Bronchial epithelial cell (primary cell): ENCODE measurements at regions not wholly inside any gene's neighbourhood (a gene's known extent, or its start where the extent isn't known, plus 50 kb on each side); places are given as distances from the start of the nearest gene placed in this dataset.
"Not testable (repeated sequence)": the region's sequence is repeated elsewhere in the genome, so short reads cannot be mapped to it uniquely, and the experiment has no call there.

Experiments
- DNase-seq: peaks from one replicate; pipeline ENCODE4 v3.0.0-alpha.2; 2010; ENCODE audit warnings: low read depth
- FAIRE-seq: peaks from 2 replicates; lab custom pipeline; 2011; peaks lifted over from hg19 to GRCh38; lab: Jason Lieb, UNC
- H3K27me3 ChIP-seq: 2 replicates; pipeline ENCODE4 v1.5.1; 2011; ENCODE audit warnings: low read length; ENCODE audit not compliant: control insufficient read depth, insufficient read depth
- H3K36me3 ChIP-seq: 2 replicates; pipeline ENCODE4 v1.5.1; 2011; ENCODE audit warnings: low read length; ENCODE audit not compliant: control insufficient read depth, insufficient read depth
- H3K4me3 ChIP-seq: 2 replicates; pipeline ENCODE4 v1.5.1; 2011; ENCODE audit warnings: mild to moderate bottlenecking, low read depth, low read length, control low read depth
- TF ChIP-seq, protein P1 (sequence below): IDR thresholded peaks from 2 replicates; pipeline ENCODE4 v1.5.1; 2011; ENCODE audit warnings: mild to moderate bottlenecking, moderate library complexity, low read length, control low read depth, inconsistent platforms; ENCODE audit not compliant: insufficient read depth, severe bottlenecking

DNA sequence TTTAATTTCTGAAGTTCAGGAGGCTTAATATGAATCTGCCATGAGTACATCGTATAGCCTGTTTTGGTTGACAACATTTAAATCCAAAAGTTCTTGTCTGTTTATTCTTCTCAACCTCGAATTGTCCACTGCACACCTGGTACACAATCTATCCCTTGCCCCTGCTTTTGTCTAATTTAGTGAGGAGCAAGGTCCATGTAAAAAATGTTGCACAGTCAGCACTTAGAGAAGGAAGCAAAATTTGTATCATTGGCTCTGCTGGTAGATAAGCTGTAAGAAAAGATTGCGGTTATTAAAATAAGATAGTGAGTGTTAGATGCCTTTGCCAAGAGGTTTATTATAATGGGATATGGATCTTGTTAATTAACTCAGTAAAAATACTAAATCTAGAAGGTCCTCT is 761.5 kb downstream of the RAPGEF2 start:
- no peak overlapping the region for H3K4me3 ChIP-seq
- H3K27me3 ChIP-seq = no peaks in the 10 kb centered on the region
- no peak for FAIRE-seq
- TF ChIP-seq, protein P1, sequence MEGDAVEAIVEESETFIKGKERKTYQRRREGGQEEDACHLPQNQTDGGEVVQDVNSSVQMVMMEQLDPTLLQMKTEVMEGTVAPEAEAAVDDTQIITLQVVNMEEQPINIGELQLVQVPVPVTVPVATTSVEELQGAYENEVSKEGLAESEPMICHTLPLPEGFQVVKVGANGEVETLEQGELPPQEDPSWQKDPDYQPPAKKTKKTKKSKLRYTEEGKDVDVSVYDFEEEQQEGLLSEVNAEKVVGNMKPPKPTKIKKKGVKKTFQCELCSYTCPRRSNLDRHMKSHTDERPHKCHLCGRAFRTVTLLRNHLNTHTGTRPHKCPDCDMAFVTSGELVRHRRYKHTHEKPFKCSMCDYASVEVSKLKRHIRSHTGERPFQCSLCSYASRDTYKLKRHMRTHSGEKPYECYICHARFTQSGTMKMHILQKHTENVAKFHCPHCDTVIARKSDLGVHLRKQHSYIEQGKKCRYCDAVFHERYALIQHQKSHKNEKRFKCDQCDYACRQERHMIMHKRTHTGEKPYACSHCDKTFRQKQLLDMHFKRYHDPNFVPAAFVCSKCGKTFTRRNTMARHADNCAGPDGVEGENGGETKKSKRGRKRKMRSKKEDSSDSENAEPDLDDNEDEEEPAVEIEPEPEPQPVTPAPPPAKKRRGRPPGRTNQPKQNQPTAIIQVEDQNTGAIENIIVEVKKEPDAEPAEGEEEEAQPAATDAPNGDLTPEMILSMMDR = no peak
- no peak for DNase-seq
- H3K36me3 ChIP-seq = no peaks in the 10 kb centered on the region

DNA sequence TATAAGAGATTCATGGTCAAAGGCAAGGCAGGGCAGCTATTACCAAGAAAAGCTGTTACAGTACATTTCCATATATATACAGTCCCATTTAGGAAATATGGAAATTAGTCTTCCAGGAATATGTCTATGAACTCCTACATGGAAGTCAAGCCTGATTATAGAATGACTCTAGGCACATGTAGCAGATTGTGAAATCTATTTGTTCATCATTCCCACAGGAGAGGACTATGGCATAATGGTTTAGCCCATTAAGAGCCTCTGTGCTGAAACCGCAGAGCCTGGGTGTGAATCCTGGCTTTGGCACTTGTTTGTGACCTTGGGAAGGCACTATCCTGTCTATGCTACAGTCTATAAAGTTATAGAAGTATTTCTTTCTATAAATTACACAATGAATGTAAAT is 764.8 kb downstream of the RAPGEF2 start:
- FAIRE-seq (no peak), DNase-seq (no peak)
- TF ChIP-seq, protein P1 = no peak
- Histone ChIP-seq H3K36me3 (no peaks in the 10 kb centered on the region), H3K4me3 (no peak overlapping the region), H3K27me3 (no peaks in the 10 kb centered on the region)

DNA sequence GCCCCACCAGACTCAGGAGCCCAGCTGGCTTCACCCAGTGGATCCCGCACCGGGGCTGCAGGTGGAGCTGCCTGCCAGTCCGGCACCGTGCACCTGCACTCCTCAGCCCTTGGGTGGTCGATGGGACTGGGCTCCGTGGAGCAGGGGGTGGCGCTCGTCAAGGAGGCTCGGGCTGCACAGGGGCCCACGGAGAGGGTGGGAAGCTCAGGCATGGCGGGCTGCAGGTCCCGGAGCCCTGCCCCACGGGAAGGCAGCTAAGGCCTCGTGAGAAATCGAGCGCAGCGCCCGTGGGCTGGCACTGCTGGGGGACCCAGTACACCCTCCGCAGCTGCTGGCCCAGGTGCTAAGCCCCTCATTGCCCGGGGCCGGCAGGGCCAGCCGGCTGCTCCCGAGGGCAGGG is 766.1 kb downstream of the RAPGEF2 start:
- DNase-seq, H3K4me3 ChIP-seq, FAIRE-seq, H3K27me3 ChIP-seq, H3K36me3 ChIP-seq: not testable (repeated sequence)

DNA sequence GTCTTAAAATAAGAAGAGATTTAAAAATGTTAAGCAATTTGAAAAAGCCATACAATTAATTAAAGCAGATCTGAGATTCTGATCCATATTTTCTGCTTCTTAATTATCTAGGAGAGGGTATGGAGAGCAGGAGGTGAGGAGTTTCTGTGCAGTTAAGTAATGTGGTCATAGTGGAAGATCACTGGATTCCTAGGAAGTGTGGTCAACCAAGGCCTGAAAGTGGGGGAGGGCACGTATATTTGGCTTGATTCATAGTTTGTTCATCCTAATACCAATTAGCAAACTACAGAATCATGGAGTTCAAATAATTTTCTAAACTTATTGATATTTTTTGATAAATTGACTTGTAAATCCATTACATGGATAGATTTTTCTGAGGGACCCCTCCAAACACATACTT is 768.3 kb downstream of the RAPGEF2 start:
- TF ChIP-seq, protein P1 = no peak
- Histone ChIP-seq H3K27me3 (no peaks in the 10 kb centered on the region), H3K36me3 (no peaks in the 10 kb centered on the region), H3K4me3 (no peak overlapping the region)
- no peak for FAIRE-seq
- peak; percentile 1 for DNase-seq

DNA sequence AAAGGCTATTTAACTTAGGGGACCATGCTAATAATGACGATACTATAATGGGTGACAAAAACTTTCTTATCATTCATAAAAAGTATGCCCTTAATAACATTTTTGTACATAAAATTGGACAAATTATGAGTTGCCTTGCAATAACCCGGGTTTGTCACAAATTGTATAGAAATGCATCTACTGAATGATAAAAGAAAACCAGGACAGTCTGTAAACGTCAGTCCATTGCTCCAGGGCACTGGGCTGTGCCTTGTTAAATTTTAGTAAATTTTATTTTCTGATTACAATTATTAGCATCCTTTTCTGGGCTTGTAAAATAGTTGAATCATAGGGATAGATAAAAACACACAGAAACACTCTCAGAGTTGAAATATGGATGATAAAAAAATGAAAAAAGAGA is 778.3 kb downstream of the RAPGEF2 start:
- TF ChIP-seq, protein P1 = no peak
- Histone ChIP-seq H3K27me3 (no peaks in the 10 kb centered on the region), H3K36me3 (no peaks in the 10 kb centered on the region), H3K4me3 (no peak overlapping the region)
- FAIRE-seq (no peak), DNase-seq (no peak)

DNA sequence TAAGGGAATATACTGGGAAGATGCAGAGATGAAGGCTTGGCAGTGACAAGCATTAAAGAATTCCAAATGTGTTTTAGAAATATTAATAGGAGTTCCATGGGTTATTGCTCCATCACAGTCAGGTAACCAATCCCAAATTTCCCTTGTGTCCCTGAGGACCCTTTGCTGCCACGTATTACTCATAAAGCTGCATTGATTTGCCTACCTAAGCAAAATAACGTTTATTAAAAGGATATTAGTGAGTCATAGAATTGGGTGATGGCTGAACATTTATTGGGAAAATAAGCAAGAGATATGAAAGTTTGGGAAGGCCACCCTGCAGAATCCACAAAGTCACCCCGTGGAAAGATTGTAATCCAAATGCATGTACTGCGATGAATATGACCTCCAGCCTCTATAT is 782.1 kb downstream of the RAPGEF2 start:
- H3K36me3 ChIP-seq = no peaks in the 10 kb centered on the region
- no peak overlapping the region for H3K4me3 ChIP-seq
- no peaks in the 10 kb centered on the region for H3K27me3 ChIP-seq
- DNase-seq (no peak), FAIRE-seq (no peak)
- TF ChIP-seq, protein P1 = no peak
